IMR-90 (cell line): ENCODE measurements at regions not wholly inside any gene's neighbourhood (a gene's known extent, or its start where the extent isn't known, plus 50 kb on each side); places are given as distances from the start of the nearest gene placed in this dataset.

Experiments
- ATAC-seq: fragments of 200-7000 bp; cut with Tn5 transposase; 2 replicates; pipeline ENCODE4 v1.9.1; 2020; ENCODE audit warnings: low read depth, mild to moderate bottlenecking, moderate library complexity
- BruUV-seq: library from RNA; stranded (reverse); fragments of 400-500 nt; replicated peaks from 2 replicates; lab custom pipeline; 2021; lab: Mats Ljungman, UMichigan
- CTCF ChIA-PET: fragments of 300-600 bp; formaldehyde crosslinking; extraction: SDS; loops from one replicate; lab custom pipeline; 2021; ENCODE audit warnings: antibody characterized with exemption; lab: Yijun Ruan, JAX
- POLR2A ChIA-PET: fragments of 300-600 bp; sonication (Branson Sonifier 250); formaldehyde crosslinking; loops from one replicate; lab custom pipeline; 2022; ENCODE audit warnings: antibody characterized with exemption; ENCODE audit not compliant: unreplicated experiment; lab: Charles Lee
- DNase-seq: peaks from one replicate; pipeline ENCODE4 v3.0.0; 2013
- H2AFZ ChIP-seq: replicated peaks from 2 replicates; pipeline ENCODE3; 2013; ENCODE audit warnings: low read length, mild to moderate bottlenecking; ENCODE audit not compliant: poor library complexity
- H2AK5ac ChIP-seq: 2 replicates; pipeline ENCODE4 v1.6.1; 2013; ENCODE audit warnings: low read depth, low read length, inconsistent platforms
- H2AK9ac ChIP-seq: replicated peaks from 2 replicates; pipeline ENCODE3; 2013; ENCODE audit warnings: mild to moderate bottlenecking, low read depth, low read length, moderate library complexity; ENCODE audit not compliant: poor library complexity
- H2BK120ac ChIP-seq: 2 replicates; pipeline ENCODE4 v1.6.1; 2013; ENCODE audit warnings: low read depth, low read length, inconsistent platforms
- H2BK15ac ChIP-seq: 3 replicates; pipeline ENCODE4 v1.6.1; 2013; ENCODE audit warnings: low read depth, low read length, inconsistent platforms
- H2BK20ac ChIP-seq: 2 replicates; pipeline ENCODE4 v1.6.1; 2013; ENCODE audit warnings: low read depth, mild to moderate bottlenecking, inconsistent platforms, low read length, moderate library complexity
- H2BK5ac ChIP-seq: 2 replicates; pipeline ENCODE4 v1.6.1; 2013; ENCODE audit warnings: mild to moderate bottlenecking, low read depth, low read length, inconsistent platforms; ENCODE audit not compliant: poor library complexity, severe bottlenecking
- H3K14ac ChIP-seq: replicated peaks from 2 replicates; pipeline ENCODE4 v1.6.1; 2013; ENCODE audit warnings: low read depth, low read length, inconsistent platforms
- H3K18ac ChIP-seq: 2 replicates; pipeline ENCODE4 v1.6.1; 2013; ENCODE audit warnings: low read depth, low read length, control low read depth
- H3K23ac ChIP-seq: 2 replicates; pipeline ENCODE4 v1.6.1; 2013; ENCODE audit warnings: low read depth, low read length, inconsistent platforms
- H3K27ac ChIP-seq: 2 replicates; pipeline ENCODE4 v1.5.1; 2013; ENCODE audit warnings: mild to moderate bottlenecking, control low read depth, low read length; ENCODE audit not compliant: insufficient read depth
- H3K27me3 ChIP-seq: 2 replicates; pipeline ENCODE4 v1.6.1; 2013; ENCODE audit warnings: low read length; ENCODE audit not compliant: control insufficient read depth, insufficient read depth
- H3K36me3 ChIP-seq: 2 replicates; pipeline ENCODE4 v1.6.1; 2013; ENCODE audit warnings: low read length, mixed read lengths; ENCODE audit not compliant: control insufficient read depth, insufficient read depth
- H3K4ac ChIP-seq: 2 replicates; pipeline ENCODE4 v1.6.1; 2013; ENCODE audit warnings: low read depth, low read length, inconsistent platforms
- H3K4me1 ChIP-seq: 2 replicates; pipeline ENCODE4 v1.6.1; 2013; ENCODE audit warnings: low read length, mixed read lengths; ENCODE audit not compliant: control insufficient read depth, insufficient read depth
- H3K4me2 ChIP-seq: 2 replicates; pipeline ENCODE4 v1.6.1; 2013; ENCODE audit warnings: low read depth, mild to moderate bottlenecking, control low read depth, low read length, moderate library complexity
- H3K4me3 ChIP-seq: 2 replicates; pipeline ENCODE4 v1.5.1; 2013; ENCODE audit warnings: low read depth, mild to moderate bottlenecking, control low read depth, low read length, moderate library complexity; ENCODE audit not compliant: insufficient read depth
- H3K56ac ChIP-seq: 2 replicates; pipeline ENCODE4 v1.6.1; 2013; ENCODE audit warnings: low read length, inconsistent platforms; ENCODE audit not compliant: insufficient read depth; ENCODE audit errors: extremely low read depth
- H3K79me1 ChIP-seq, 2 experiments: 2 replicates each; pipeline ENCODE4 v1.6.1; 2013; ENCODE audit warnings: low read length in 2 of 2, inconsistent platforms in 1 of 2, low read depth in 1 of 2
- H3K9ac ChIP-seq: 2 replicates; pipeline ENCODE4 v1.6.1; 2013; ENCODE audit warnings: low read depth, low read length, control low read depth
- H3K9me1 ChIP-seq: 2 replicates; pipeline ENCODE4 v1.6.1; 2013; ENCODE audit warnings: low read length, inconsistent platforms; ENCODE audit not compliant: insufficient read depth
- H3K9me3 ChIP-seq: 2 replicates; pipeline ENCODE4 v1.6.1; 2013; ENCODE audit warnings: low read length; ENCODE audit not compliant: control insufficient read depth, insufficient read depth
- H4K20me1 ChIP-seq: 2 replicates; pipeline ENCODE4 v1.6.1; 2013; ENCODE audit warnings: low read length, inconsistent platforms; ENCODE audit not compliant: insufficient read depth
- H4K5ac ChIP-seq: 2 replicates; pipeline ENCODE4 v1.6.1; 2013; ENCODE audit warnings: mild to moderate bottlenecking, low read depth, low read length, control low read depth
- H4K8ac ChIP-seq, 2 experiments: 2 replicates each; pipeline ENCODE4 v1.6.1; 2013; ENCODE audit warnings: low read depth in 2 of 2, low read length in 2 of 2, control low read depth in 1 of 2, inconsistent platforms in 1 of 2
- H4K91ac ChIP-seq: 2 replicates; pipeline ENCODE4 v1.6.1; 2013; ENCODE audit warnings: low read depth, low read length, inconsistent platforms; ENCODE audit not compliant: insufficient read depth
- CEBPB ChIP-seq: IDR thresholded peaks from 2 replicates; pipeline ENCODE4 v1.6.1; 2012; ENCODE audit warnings: low read depth, low read length, improper control_type of control experiment
- MAZ ChIP-seq: IDR thresholded peaks from 2 replicates; pipeline ENCODE4 v1.6.1; 2012; ENCODE audit warnings: low read depth, mild to moderate bottlenecking, low read length, improper control_type of control experiment, moderate library complexity, borderline replicate concordance
- WGBS, 2 experiments: methylation state at CpG; one replicate each; pipeline versions ENCODE4 v1.1.5 to v1.1.7; 2013; ENCODE audit warnings: missing lambda C conversion rate in 2 of 2; ENCODE audit not compliant: insufficient read length in 1 of 2; ENCODE audit errors: extremely low coverage in 2 of 2; 5-methylcytosine and 5-hydroxymethylcytosine counted together
- dilution Hi-C: fragments of 300-500 bp; cut with HindIII; formaldehyde crosslinking; loops from one replicate; pipeline ENCODE4 v1.14.3; 2018; ENCODE audit warnings: low sequenced_read_pairs; ENCODE audit not compliant: unreplicated experiment
- in situ Hi-C: fragments of 300-500 bp; cut with MboI; formaldehyde crosslinking; loops from 3 replicates; pipeline ENCODE4 v1.14.3; 2019; ENCODE audit warnings: low sequenced_read_pairs, inconsistent platforms, mixed read lengths
- intact Hi-C: fragments of 100-400 bp; cut with micrococcal nuclease; formaldehyde crosslinking; loops from 2 replicates; pipeline ENCODE4 v1.10.0; 2022

- H3K9ac ChIP-seq, result no peak overlapping the region
- no peak overlapping the region for H3K56ac ChIP-seq
- H4K20me1 ChIP-seq, result no peaks in the 10 kb centered on the region
- peak; percentile 11; the same call in 1 of the 2 replicates for ATAC-seq
- H4K5ac ChIP-seq, result no peak overlapping the region
- no peak overlapping the region for H2AK5ac ChIP-seq
- in situ Hi-C loops (no loop called here), dilution Hi-C loops (no loop called here), intact Hi-C loops (no loop called here)
- H3K23ac ChIP-seq, result no peak overlapping the region
- H3K4ac ChIP-seq, result peak overlapping the region; percentile 41; the same call in 1 of the 2 replicates
- CTCF ChIA-PET, result interaction anchor here (0.9 kb wide), 1 partner anchor 14 kb away, joined by 3 read pairs; no protein-coding TSS in a partner anchor
- H3K79me1 ChIP-seq, result no peaks in the 10 kb centered on the region
- H3K4me2 ChIP-seq, result no peak overlapping the region
- no peak overlapping the region for H2AK9ac ChIP-seq
- DNase-seq, result no peak
- no peak overlapping the region for H2BK15ac ChIP-seq
- no CpG with 5 or more reads among the region's 4 CpGs for WGBS, 2 experiments
- H4K91ac ChIP-seq, result no peak overlapping the region
- H4K8ac ChIP-seq, result no peak overlapping the region
- TF ChIP-seq CEBPB (peak; percentile 91), MAZ (no peak)
- peaks cover under 1% of the 10 kb centered on the region; the same call in 1 of the 2 replicates for H3K9me1 ChIP-seq
- POLR2A ChIA-PET, result no interaction called here
- H3K14ac ChIP-seq, result no peak overlapping the region
- no peaks in the 10 kb centered on the region for H3K27me3 ChIP-seq
- no peaks in the 10 kb centered on the region for H3K9me3 ChIP-seq
- H3K4me1 ChIP-seq, result peaks cover 5% of the 10 kb centered on the region
- H2AFZ ChIP-seq, result no peak overlapping the region
- H3K18ac ChIP-seq, result no peak overlapping the region
- no peak overlapping the region for H2BK20ac ChIP-seq
- H3K4me3 ChIP-seq, result no peak overlapping the region
- no TSS peak for BruUV-seq
- peak overlapping the region; percentile 57; the same call in 1 of the 2 replicates for H3K27ac ChIP-seq
- H3K36me3 ChIP-seq, result no peaks in the 10 kb centered on the region
- no peak overlapping the region for H2BK5ac ChIP-seq
- no peak overlapping the region for H2BK120ac ChIP-seq
These were observed 598.8 kb downstream of the PLPP3 start for GRCh38 chr1:55980582-55980981.
